Esophagus squamous epithelium (tissue), 4 donors: ENCODE measurements at regions not wholly inside any gene's neighbourhood (a gene's known extent, or its start where the extent isn't known, plus 50 kb on each side); places are given as distances from the start of the nearest gene placed in this dataset.

ENCODE experiments used
- POLR2A ChIP-seq, 4 donors: fragments of 450-650 bp; IDR thresholded peaks; one replicate each; pipeline ENCODE4 v1.6.1; 2017; ENCODE audit warnings: antibody characterized with exemption in 4 of 4, mild to moderate bottlenecking in 4 of 4, moderate library complexity in 3 of 4
- TF ChIP-seq, protein P1 (sequence below), 6 experiments: fragments of 450-650 bp in 4 of 6; fragments of 200-600 bp in 2 of 6; sonication (generic) in 2 of 6; IDR thresholded peaks; one replicate each; pipeline ENCODE4 v1.5.1; 2016 to 2019; ENCODE audit warnings: antibody characterized with exemption in 6 of 6, mild to moderate bottlenecking in 4 of 6, moderate library complexity in 4 of 6

GRCh38 chr3:110454066-110454465 is 617.5 kb upstream of the NECTIN3 start:
- TF ChIP-seq, protein P1, sequence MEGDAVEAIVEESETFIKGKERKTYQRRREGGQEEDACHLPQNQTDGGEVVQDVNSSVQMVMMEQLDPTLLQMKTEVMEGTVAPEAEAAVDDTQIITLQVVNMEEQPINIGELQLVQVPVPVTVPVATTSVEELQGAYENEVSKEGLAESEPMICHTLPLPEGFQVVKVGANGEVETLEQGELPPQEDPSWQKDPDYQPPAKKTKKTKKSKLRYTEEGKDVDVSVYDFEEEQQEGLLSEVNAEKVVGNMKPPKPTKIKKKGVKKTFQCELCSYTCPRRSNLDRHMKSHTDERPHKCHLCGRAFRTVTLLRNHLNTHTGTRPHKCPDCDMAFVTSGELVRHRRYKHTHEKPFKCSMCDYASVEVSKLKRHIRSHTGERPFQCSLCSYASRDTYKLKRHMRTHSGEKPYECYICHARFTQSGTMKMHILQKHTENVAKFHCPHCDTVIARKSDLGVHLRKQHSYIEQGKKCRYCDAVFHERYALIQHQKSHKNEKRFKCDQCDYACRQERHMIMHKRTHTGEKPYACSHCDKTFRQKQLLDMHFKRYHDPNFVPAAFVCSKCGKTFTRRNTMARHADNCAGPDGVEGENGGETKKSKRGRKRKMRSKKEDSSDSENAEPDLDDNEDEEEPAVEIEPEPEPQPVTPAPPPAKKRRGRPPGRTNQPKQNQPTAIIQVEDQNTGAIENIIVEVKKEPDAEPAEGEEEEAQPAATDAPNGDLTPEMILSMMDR (IDR thresholded peaks at IDR 0.05) = no peak
- no peak for TF ChIP-seq POLR2A (IDR thresholded peaks at IDR 0.05)
